CD4-positive, alpha-beta T cell (primary cell): ENCODE measurements at regions not wholly inside any gene's neighbourhood (a gene's known extent, or its start where the extent isn't known, plus 50 kb on each side); places are given as distances from the start of the nearest gene placed in this dataset.

Experiments
- ATAC-seq: fragments of 200-7000 bp; cut with Tn5 transposase; one replicate; pipeline ENCODE4 v1.10.0; 2022; ENCODE audit warnings: mild to moderate bottlenecking; ENCODE audit not compliant: poor library complexity
- CTCF ChIA-PET: fragments of 350-600 bp; sonication (Branson Sonifier 250); formaldehyde crosslinking; loops from one replicate; lab custom pipeline; 2021; ENCODE audit warnings: antibody characterized with exemption, inconsistent platforms; lab: Charles Lee
- POLR2A ChIA-PET: fragments of 350-600 bp; sonication (Branson Sonifier 250); formaldehyde crosslinking; loops from one replicate; lab custom pipeline; 2021; ENCODE audit warnings: antibody characterized with exemption, inconsistent platforms; lab: Charles Lee
- DNase-seq, 14 experiments: peaks; one replicate each; pipeline ENCODE4 v3.0.0-alpha.2; 2013 to 2020; ENCODE audit warnings: mixed read lengths in 2 of 14
- H3K27ac ChIP-seq, 2 donors: one replicate each; pipeline versions ENCODE4 v1.5.1 to v1.7.0; 2013; ENCODE audit warnings: low read length in 2 of 2, low read depth in 1 of 2, mild to moderate bottlenecking in 1 of 2
- H3K27me3 ChIP-seq, 2 experiments: 1 replicate in 1 of 2; 2 replicates in 1 of 2; pipeline versions ENCODE4 v1.6.1 to v1.7.0; 2013; ENCODE audit warnings: low read length in 2 of 2, control low read depth in 1 of 2, mild to moderate bottlenecking in 1 of 2, moderate library complexity in 1 of 2; ENCODE audit not compliant: insufficient read depth in 2 of 2, control insufficient read depth in 1 of 2
- H3K36me3 ChIP-seq: one replicate; pipeline ENCODE4 v1.6.1; 2013; ENCODE audit warnings: low read length, control low read depth; ENCODE audit not compliant: insufficient read depth
- H3K4me1 ChIP-seq: one replicate; pipeline ENCODE4 v1.6.1; 2013; ENCODE audit warnings: low read length, control low read depth; ENCODE audit not compliant: insufficient read depth
- H3K4me3 ChIP-seq: one replicate; pipeline ENCODE4 v1.5.1; 2013; ENCODE audit warnings: mild to moderate bottlenecking, low read length, moderate library complexity
- H3K9me3 ChIP-seq, 2 experiments: 1 replicate in 1 of 2; 2 replicates in 1 of 2; pipeline versions ENCODE4 v1.6.1 to v1.7.0; 2013; ENCODE audit warnings: low read length in 2 of 2, mild to moderate bottlenecking in 2 of 2, control low read depth in 1 of 2, moderate library complexity in 1 of 2; ENCODE audit not compliant: control insufficient read depth in 1 of 2, insufficient read depth in 1 of 2
- H3K27ac Mint-ChIP-seq: one replicate; pipeline ENCODE4 v1.8.0; 2020; ENCODE audit warnings: mixed read lengths
- H3K27me3 Mint-ChIP-seq: one replicate; pipeline ENCODE4 v1.8.0; 2021; ENCODE audit warnings: mixed read lengths
- H3K36me3 Mint-ChIP-seq: one replicate; pipeline ENCODE4 v1.8.0; 2021; ENCODE audit warnings: low read depth, mixed read lengths
- H3K4me1 Mint-ChIP-seq: one replicate; pipeline ENCODE4 v1.8.0; 2021; ENCODE audit warnings: low read depth, mixed read lengths
- H3K4me3 Mint-ChIP-seq: one replicate; pipeline ENCODE4 v1.8.0; 2020; ENCODE audit warnings: mild to moderate bottlenecking, mixed read lengths
- H3K9me3 Mint-ChIP-seq: one replicate; pipeline ENCODE4 v1.8.0; 2020; ENCODE audit warnings: mixed read lengths
- intact Hi-C, 2 experiments: fragments of 100-400 bp; cut with DNase I in 1 of 2; cut with micrococcal nuclease in 1 of 2; formaldehyde crosslinking; loops; one replicate each; pipeline versions ENCODE4 v1.15.1 to v1.9.0; 2023 to 2025; cut with DNase I, micrococcal nuclease
- TF ChIP-seq, protein P1 (sequence below): fragments of 200-600 bp; IDR thresholded peaks from one replicate; pipeline ENCODE4 v1.8.0; 2022; ENCODE audit warnings: antibody characterized with exemption, mild to moderate bottlenecking

GRCh38 chr16:9343276-9343675 is 251.8 kb downstream of the HAPSTR1 start:
- H3K27ac ChIP-seq, result no peak overlapping the region
- H3K27me3 ChIP-seq, result peaks cover 0 to 2% of the 10 kb centered on the region in 2 experiments
- H3K4me3 ChIP-seq, result no peak overlapping the region
- H3K9me3 Mint-ChIP-seq, result peaks cover 2% of the 10 kb centered on the region
- no peaks in the 10 kb centered on the region for H3K9me3 ChIP-seq
- no peaks in the 10 kb centered on the region for H3K4me1 Mint-ChIP-seq
- H3K4me3 Mint-ChIP-seq, result no peak overlapping the region
- intact Hi-C loops, result no loop called here
- H3K27me3 Mint-ChIP-seq, result no peaks in the 10 kb centered on the region
- no peaks in the 10 kb centered on the region for H3K36me3 ChIP-seq
- CTCF ChIA-PET, result no interaction called here
- H3K27ac Mint-ChIP-seq, result no peak overlapping the region
- DNase-seq (no peak), ATAC-seq (no peak)
- H3K4me1 ChIP-seq, result no peaks in the 10 kb centered on the region
- POLR2A ChIA-PET, result no interaction called here
- TF ChIP-seq, protein P1, sequence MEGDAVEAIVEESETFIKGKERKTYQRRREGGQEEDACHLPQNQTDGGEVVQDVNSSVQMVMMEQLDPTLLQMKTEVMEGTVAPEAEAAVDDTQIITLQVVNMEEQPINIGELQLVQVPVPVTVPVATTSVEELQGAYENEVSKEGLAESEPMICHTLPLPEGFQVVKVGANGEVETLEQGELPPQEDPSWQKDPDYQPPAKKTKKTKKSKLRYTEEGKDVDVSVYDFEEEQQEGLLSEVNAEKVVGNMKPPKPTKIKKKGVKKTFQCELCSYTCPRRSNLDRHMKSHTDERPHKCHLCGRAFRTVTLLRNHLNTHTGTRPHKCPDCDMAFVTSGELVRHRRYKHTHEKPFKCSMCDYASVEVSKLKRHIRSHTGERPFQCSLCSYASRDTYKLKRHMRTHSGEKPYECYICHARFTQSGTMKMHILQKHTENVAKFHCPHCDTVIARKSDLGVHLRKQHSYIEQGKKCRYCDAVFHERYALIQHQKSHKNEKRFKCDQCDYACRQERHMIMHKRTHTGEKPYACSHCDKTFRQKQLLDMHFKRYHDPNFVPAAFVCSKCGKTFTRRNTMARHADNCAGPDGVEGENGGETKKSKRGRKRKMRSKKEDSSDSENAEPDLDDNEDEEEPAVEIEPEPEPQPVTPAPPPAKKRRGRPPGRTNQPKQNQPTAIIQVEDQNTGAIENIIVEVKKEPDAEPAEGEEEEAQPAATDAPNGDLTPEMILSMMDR, result no peak
- no peaks in the 10 kb centered on the region for H3K36me3 Mint-ChIP-seq

- H3K27me3 Mint-ChIP-seq, result no peaks in the 10 kb centered on the region
- no peaks in the 10 kb centered on the region for H3K36me3 Mint-ChIP-seq
- H3K4me1 ChIP-seq, result no peaks in the 10 kb centered on the region
- no peak overlapping the region for H3K27ac ChIP-seq
- ChIA-PET POLR2A (no interaction called here), CTCF (no interaction called here)
- TF ChIP-seq, protein P1, result no peak
- no peak overlapping the region for H3K4me3 ChIP-seq
- ATAC-seq, result no peak
- H3K4me3 Mint-ChIP-seq, result no peak overlapping the region
- no peak overlapping the region for H3K27ac Mint-ChIP-seq
- intact Hi-C loops, result no loop called here
- H3K9me3 ChIP-seq, result peaks cover under 1 to 9% of the 10 kb centered on the region in 2 experiments
- H3K27me3 ChIP-seq, result peaks cover 0 to 2% of the 10 kb centered on the region in 2 experiments
- no peaks in the 10 kb centered on the region for H3K36me3 ChIP-seq
- H3K4me1 Mint-ChIP-seq, result no peaks in the 10 kb centered on the region
- peaks cover 6% of the 10 kb centered on the region for H3K9me3 Mint-ChIP-seq
- no peak for DNase-seq
Observed at GRCh38 chr16:9344508-9344907, 253.1 kb downstream of the HAPSTR1 start.

- no peak for ATAC-seq
- TF ChIP-seq, protein P1, result no peak
- intact Hi-C loops, result no loop called here
- Mint-ChIP-seq H3K27ac (no peak overlapping the region), H3K9me3 (peaks cover 6% of the 10 kb centered on the region), H3K4me3 (no peak overlapping the region), H3K4me1 (no peaks in the 10 kb centered on the region), H3K27me3 (no peaks in the 10 kb centered on the region), H3K36me3 (no peaks in the 10 kb centered on the region)
- CTCF ChIA-PET, result no interaction called here
- Histone ChIP-seq H3K27ac (no peak overlapping the region), H3K4me1 (no peaks in the 10 kb centered on the region), H3K36me3 (no peaks in the 10 kb centered on the region), H3K27me3 (peaks cover 0 to 2% of the 10 kb centered on the region in 2 experiments), H3K4me3 (no peak overlapping the region), H3K9me3 (peaks cover 6 to 10% of the 10 kb centered on the region in 2 experiments)
- POLR2A ChIA-PET, result no interaction called here
- no peak for DNase-seq
Observed at GRCh38 chr16:9345046-9345445, 253.6 kb downstream of the HAPSTR1 start.
